OCI-LY3 (cell line): ENCODE measurements at regions not wholly inside any gene's neighbourhood (a gene's known extent, or its start where the extent isn't known, plus 50 kb on each side); places are given as distances from the start of the nearest gene placed in this dataset.

ENCODE experiments used
- CTCF ChIP-seq: fragments of 200-600, 300-600 bp; sonication (generic); IDR thresholded peaks from 2 replicates; pipeline ENCODE4 v1.5.1; 2014; ENCODE audit warnings: antibody characterized with exemption, low read length, low read depth
- EZH2phosphoT487 ChIP-seq: fragments of 200-600 bp; shearing (Covaris generic); IDR thresholded peaks from 2 replicates; pipeline ENCODE4 v1.6.1; 2018; ENCODE audit warnings: antibody characterized with exemption, mixed run types, low read depth

GRCh38 chr10:126803394-126803793 is 101.8 kb upstream of the DOCK1 start:
- no peak for TF ChIP-seq CTCF
- TF ChIP-seq EZH2phosphoT487, result no peak
